ENCODE measurements at regions not wholly inside any gene's neighbourhood (a gene's known extent, or its start where the extent isn't known, plus 50 kb on each side); places are given as distances from the start of the nearest gene placed in this dataset.

GRCh38 chr6:155958550-155958949, 502.9 kb upstream of the NOX3 start:
- no peak overlapping the region for H3K14ac ChIP-seq (ENCODE audit: low read length in 2 of 2)
- no peak overlapping the region for H2BK12ac ChIP-seq (ENCODE audit: low read length in 2 of 2)
- no peak for DNase-seq
- H3K4me3 ChIP-seq (ENCODE audit: insufficient read depth in 1 of 2, low read depth in 1 of 2, low read length in 2 of 2) = no peak overlapping the region
- H3K9me3 ChIP-seq (ENCODE audit: control insufficient read depth, low read length) = peaks cover 24% of the 10 kb centered on the region
- no peaks in the 10 kb centered on the region for H3K27me3 ChIP-seq (ENCODE audit: control insufficient read depth in 1 of 2, insufficient read depth in 1 of 2, low read length in 2 of 2)
- no peak overlapping the region for H3K18ac ChIP-seq (ENCODE audit: low read depth in 1 of 2, low read length in 2 of 2)
- H2AFZ ChIP-seq (ENCODE audit: low read depth, low read length) = no peak overlapping the region
- H4K91ac ChIP-seq (ENCODE audit: low read length) = no peak overlapping the region
- no peaks in the 10 kb centered on the region for H3K79me1 ChIP-seq (replicated peaks; ENCODE audit: low read length, poor library complexity, severe bottlenecking)
- WGBS = 40% methylated on average over 1 of the region's 2 CpGs
- H4K8ac ChIP-seq (ENCODE audit: low read length) = no peak overlapping the region
- H3K27ac ChIP-seq (ENCODE audit: low read length, poor library complexity, severe bottlenecking) = no peak overlapping the region
- no peak overlapping the region for H3K4me2 ChIP-seq (ENCODE audit: low read length, poor library complexity, severe bottlenecking)
- H3K9ac ChIP-seq (ENCODE audit: low read length) = no peak overlapping the region
- H2BK15ac ChIP-seq (ENCODE audit: low read depth, poor library complexity, severe bottlenecking) = no peak overlapping the region
- H2AK5ac ChIP-seq (ENCODE audit: low read length, severe bottlenecking) = no peak overlapping the region
- H2BK120ac ChIP-seq (ENCODE audit: low read depth, low read length) = no peak overlapping the region
- H3K4me1 ChIP-seq (ENCODE audit: control insufficient read depth, insufficient read depth, low read depth, low read length) = no peaks in the 10 kb centered on the region
- no peaks in the 10 kb centered on the region for H3K36me3 ChIP-seq (ENCODE audit: control insufficient read depth in 1 of 2, insufficient read depth in 2 of 2, low read depth in 1 of 2, low read length in 2 of 2)
- no peak overlapping the region for H3K4ac ChIP-seq (ENCODE audit: low read depth in 1 of 2, low read length in 2 of 2)
- no peak overlapping the region for H2BK5ac ChIP-seq (ENCODE audit: low read depth, low read length, poor library complexity, severe bottlenecking)
- no peak overlapping the region for H3K23ac ChIP-seq (ENCODE audit: low read length in 2 of 2)

- H2BK120ac ChIP-seq (ENCODE audit: low read depth, low read length) = peak overlapping the region; percentile 19
- H3K27me3 ChIP-seq (ENCODE audit: control insufficient read depth in 1 of 2, insufficient read depth in 1 of 2, low read length in 2 of 2) = no peaks in the 10 kb centered on the region
- no peak overlapping the region for H3K23ac ChIP-seq (ENCODE audit: low read length in 2 of 2)
- no peak overlapping the region for H2BK5ac ChIP-seq (ENCODE audit: low read depth, low read length, poor library complexity, severe bottlenecking)
- no peak overlapping the region for H4K8ac ChIP-seq (ENCODE audit: low read length)
- H2AK5ac ChIP-seq (ENCODE audit: low read length, severe bottlenecking) = no peak overlapping the region
- no peak for DNase-seq
- H3K4me3 ChIP-seq (ENCODE audit: insufficient read depth in 1 of 2, low read depth in 1 of 2, low read length in 2 of 2) = no peak overlapping the region
- no peak overlapping the region for H2BK15ac ChIP-seq (ENCODE audit: low read depth, poor library complexity, severe bottlenecking)
- no peak overlapping the region for H2BK12ac ChIP-seq (ENCODE audit: low read length in 2 of 2)
- H3K4me1 ChIP-seq (ENCODE audit: control insufficient read depth, insufficient read depth, low read depth, low read length) = no peaks in the 10 kb centered on the region
- H3K4me2 ChIP-seq (ENCODE audit: low read length, poor library complexity, severe bottlenecking) = no peak overlapping the region
- WGBS = 60% methylated on average over 3 of the region's 6 CpGs
- H3K9ac ChIP-seq (ENCODE audit: low read length) = no peak overlapping the region
- no peak overlapping the region for H3K4ac ChIP-seq (ENCODE audit: low read depth in 1 of 2, low read length in 2 of 2)
- no peak overlapping the region for H4K91ac ChIP-seq (ENCODE audit: low read length)
- no peaks in the 10 kb centered on the region for H3K79me1 ChIP-seq (replicated peaks; ENCODE audit: low read length, poor library complexity, severe bottlenecking)
- no peak overlapping the region for H3K14ac ChIP-seq (ENCODE audit: low read length in 2 of 2)
- peaks cover 24% of the 10 kb centered on the region for H3K9me3 ChIP-seq (ENCODE audit: control insufficient read depth, low read length)
- H3K27ac ChIP-seq (ENCODE audit: low read length, poor library complexity, severe bottlenecking) = no peak overlapping the region
- no peaks in the 10 kb centered on the region for H3K36me3 ChIP-seq (ENCODE audit: control insufficient read depth in 1 of 2, insufficient read depth in 2 of 2, low read depth in 1 of 2, low read length in 2 of 2)
- no peak overlapping the region for H3K18ac ChIP-seq (ENCODE audit: low read depth in 1 of 2, low read length in 2 of 2)
- H2AFZ ChIP-seq (ENCODE audit: low read depth, low read length) = no peak overlapping the region
Measured at GRCh38 chr6:155955038-155955437, 499.4 kb upstream of the NOX3 start.

- no peak for DNase-seq
- Histone ChIP-seq H2AFZ (ENCODE audit: low read depth, low read length) (no peak overlapping the region), H3K4me2 (ENCODE audit: low read length, poor library complexity, severe bottlenecking) (no peak overlapping the region), H3K79me1 (replicated peaks; ENCODE audit: low read length, poor library complexity, severe bottlenecking) (no peaks in the 10 kb centered on the region), H4K8ac (ENCODE audit: low read length) (no peak overlapping the region), H3K4ac (ENCODE audit: low read depth in 1 of 2, low read length in 2 of 2) (no peak overlapping the region), H2AK5ac (ENCODE audit: low read length, severe bottlenecking) (no peak overlapping the region), H2BK12ac (ENCODE audit: low read length in 2 of 2) (no peak overlapping the region), H3K4me3 (ENCODE audit: insufficient read depth in 1 of 2, low read depth in 1 of 2, low read length in 2 of 2) (no peak overlapping the region), H3K9ac (ENCODE audit: low read length) (no peak overlapping the region), H3K14ac (ENCODE audit: low read length in 2 of 2) (no peak overlapping the region), H3K18ac (ENCODE audit: low read depth in 1 of 2, low read length in 2 of 2) (no peak overlapping the region), H2BK15ac (ENCODE audit: low read depth, poor library complexity, severe bottlenecking) (no peak overlapping the region), H3K27ac (ENCODE audit: low read length, poor library complexity, severe bottlenecking) (no peak overlapping the region), H3K36me3 (ENCODE audit: control insufficient read depth in 1 of 2, insufficient read depth in 2 of 2, low read depth in 1 of 2, low read length in 2 of 2) (no peaks in the 10 kb centered on the region), H3K27me3 (ENCODE audit: control insufficient read depth in 1 of 2, insufficient read depth in 1 of 2, low read length in 2 of 2) (no peaks in the 10 kb centered on the region), H2BK5ac (ENCODE audit: low read depth, low read length, poor library complexity, severe bottlenecking) (no peak overlapping the region), H2BK120ac (ENCODE audit: low read depth, low read length) (no peak overlapping the region), H3K4me1 (ENCODE audit: control insufficient read depth, insufficient read depth, low read depth, low read length) (no peaks in the 10 kb centered on the region), H3K9me3 (ENCODE audit: control insufficient read depth, low read length) (peaks cover 24% of the 10 kb centered on the region), H3K23ac (ENCODE audit: low read length in 2 of 2) (no peak overlapping the region), H4K91ac (ENCODE audit: low read length) (no peak overlapping the region)
- 75% methylated on average over 3 of the region's 7 CpGs for WGBS
Measured at GRCh38 chr6:155954149-155954548, 498.5 kb upstream of the NOX3 start.

GRCh38 chr6:155949256-155949655, 493.6 kb upstream of the NOX3 start:
- Histone ChIP-seq H4K8ac (ENCODE audit: low read length) (peak overlapping the region; percentile 37), H4K91ac (ENCODE audit: low read length) (no peak overlapping the region), H2AFZ (ENCODE audit: low read depth, low read length) (no peak overlapping the region), H3K27ac (ENCODE audit: low read length, poor library complexity, severe bottlenecking) (no peak overlapping the region), H3K36me3 (ENCODE audit: control insufficient read depth in 1 of 2, insufficient read depth in 2 of 2, low read depth in 1 of 2, low read length in 2 of 2) (no peaks in the 10 kb centered on the region), H2BK5ac (ENCODE audit: low read depth, low read length, poor library complexity, severe bottlenecking) (no peak overlapping the region), H3K79me1 (replicated peaks; ENCODE audit: low read length, poor library complexity, severe bottlenecking) (no peaks in the 10 kb centered on the region), H3K23ac (ENCODE audit: low read length in 2 of 2) (no peak overlapping the region), H3K4me3 (ENCODE audit: insufficient read depth in 1 of 2, low read depth in 1 of 2, low read length in 2 of 2) (no peak overlapping the region), H2BK12ac (ENCODE audit: low read length in 2 of 2) (no peak overlapping the region), H3K27me3 (ENCODE audit: control insufficient read depth in 1 of 2, insufficient read depth in 1 of 2, low read length in 2 of 2) (no peaks in the 10 kb centered on the region), H3K9ac (ENCODE audit: low read length) (no peak overlapping the region), H3K4me2 (ENCODE audit: low read length, poor library complexity, severe bottlenecking) (no peak overlapping the region), H2BK15ac (ENCODE audit: low read depth, poor library complexity, severe bottlenecking) (no peak overlapping the region), H3K4me1 (ENCODE audit: control insufficient read depth, insufficient read depth, low read depth, low read length) (no peaks in the 10 kb centered on the region), H3K9me3 (ENCODE audit: control insufficient read depth, low read length) (peaks cover 57% of the 10 kb centered on the region), H2AK5ac (ENCODE audit: low read length, severe bottlenecking) (no peak overlapping the region), H3K14ac (ENCODE audit: low read length in 2 of 2) (no peak overlapping the region), H3K18ac (ENCODE audit: low read depth in 1 of 2, low read length in 2 of 2) (no peak overlapping the region), H3K4ac (ENCODE audit: low read depth in 1 of 2, low read length in 2 of 2) (no peak overlapping the region), H2BK120ac (ENCODE audit: low read depth, low read length) (no peak overlapping the region)
- DNase-seq = no peak
- 98% methylated on average over 3 of the region's 3 CpGs for WGBS
